ENCODE measurements at regions not wholly inside any gene's neighbourhood (a gene's known extent, or its start where the extent isn't known, plus 50 kb on each side); places are given as distances from the start of the nearest gene placed in this dataset.

GRCh38 chr22:26979294-26979693 lies 321.9 kb downstream of the MIAT start:
- no TSS peak for BruUV-seq (replicated peaks)
- intact Hi-C loops (cut with micrococcal nuclease): no loop called here

GRCh38 chr22:26981111-26981510 lies 323.7 kb downstream of the MIAT start:
- BruUV-seq (replicated peaks): no TSS peak
- intact Hi-C loops (cut with micrococcal nuclease): no loop called here
- Mint-ChIP-seq H3K4me1 (ENCODE audit: insufficient read depth, unreplicated experiment) (no peaks in the 10 kb centered on the region), H3K27ac (ENCODE audit: low read depth, unreplicated experiment) (no peak overlapping the region), H3K9me3 (ENCODE audit: unreplicated experiment) (no peaks in the 10 kb centered on the region), H3K36me3 (ENCODE audit: insufficient read depth, unreplicated experiment) (no peaks in the 10 kb centered on the region), H3K4me3 (ENCODE audit: unreplicated experiment) (no peak overlapping the region), H3K27me3 (ENCODE audit: insufficient read depth, unreplicated experiment) (peaks cover 28% of the 10 kb centered on the region)
- ChIA-PET POLR2A (no interaction called here), CTCF (no interaction called here)
- no peak for TF ChIP-seq CTCF (IDR thresholded peaks at IDR 0.05; ENCODE audit: unreplicated experiment)
- no peak for DNase-seq (ENCODE audit: unreplicated experiment)

More at GRCh38 chr22:26979294-26979693, 321.9 kb downstream of the MIAT start:
- H3K36me3 Mint-ChIP-seq (ENCODE audit: insufficient read depth, unreplicated experiment): no peaks in the 10 kb centered on the region
- ChIA-PET POLR2A (no interaction called here), CTCF (no interaction called here)
- DNase-seq (ENCODE audit: unreplicated experiment): no peak
- no peaks in the 10 kb centered on the region for H3K4me1 Mint-ChIP-seq (ENCODE audit: insufficient read depth, unreplicated experiment)
- H3K4me3 Mint-ChIP-seq (ENCODE audit: unreplicated experiment): no peak overlapping the region
- TF ChIP-seq CTCF (IDR thresholded peaks at IDR 0.05; ENCODE audit: unreplicated experiment): no peak
- H3K27me3 Mint-ChIP-seq (ENCODE audit: insufficient read depth, unreplicated experiment): peaks cover 28% of the 10 kb centered on the region
- H3K27ac Mint-ChIP-seq (ENCODE audit: low read depth, unreplicated experiment): no peak overlapping the region
- no peaks in the 10 kb centered on the region for H3K9me3 Mint-ChIP-seq (ENCODE audit: unreplicated experiment)

- ChIA-PET CTCF (no interaction called here), POLR2A (no interaction called here)
- Mint-ChIP-seq H3K36me3 (ENCODE audit: insufficient read depth, unreplicated experiment) (no peaks in the 10 kb centered on the region), H3K4me3 (ENCODE audit: unreplicated experiment) (no peak overlapping the region), H3K9me3 (ENCODE audit: unreplicated experiment) (no peaks in the 10 kb centered on the region), H3K27me3 (ENCODE audit: insufficient read depth, unreplicated experiment) (peaks cover 28% of the 10 kb centered on the region), H3K4me1 (ENCODE audit: insufficient read depth, unreplicated experiment) (no peaks in the 10 kb centered on the region), H3K27ac (ENCODE audit: low read depth, unreplicated experiment) (no peak overlapping the region)
- no peak for TF ChIP-seq CTCF (IDR thresholded peaks at IDR 0.05; ENCODE audit: unreplicated experiment)
- intact Hi-C loops (cut with micrococcal nuclease): no loop called here
- DNase-seq (ENCODE audit: unreplicated experiment): no peak
- BruUV-seq (replicated peaks): no TSS peak
These were observed 324.2 kb downstream of the MIAT start for GRCh38 chr22:26981541-26981940.

GRCh38 chr22:26983311-26983710 lies 325.9 kb downstream of the MIAT start:
- Mint-ChIP-seq H3K9me3 (ENCODE audit: unreplicated experiment) (no peaks in the 10 kb centered on the region), H3K4me1 (ENCODE audit: insufficient read depth, unreplicated experiment) (no peaks in the 10 kb centered on the region), H3K27ac (ENCODE audit: low read depth, unreplicated experiment) (no peak overlapping the region), H3K36me3 (ENCODE audit: insufficient read depth, unreplicated experiment) (no peaks in the 10 kb centered on the region), H3K4me3 (ENCODE audit: unreplicated experiment) (no peak overlapping the region), H3K27me3 (ENCODE audit: insufficient read depth, unreplicated experiment) (peaks cover 28% of the 10 kb centered on the region)
- intact Hi-C loops (cut with micrococcal nuclease): no loop called here
- CTCF ChIA-PET: no interaction called here
- DNase-seq (ENCODE audit: unreplicated experiment): no peak
- BruUV-seq (replicated peaks): no TSS peak
- no peak for TF ChIP-seq CTCF (IDR thresholded peaks at IDR 0.05; ENCODE audit: unreplicated experiment)
- POLR2A ChIA-PET: no interaction called here
